ENCODE measurements at regions not wholly inside any gene's neighbourhood (a gene's known extent, or its start where the extent isn't known, plus 50 kb on each side); places are given as distances from the start of the nearest gene placed in this dataset.

DNA sequence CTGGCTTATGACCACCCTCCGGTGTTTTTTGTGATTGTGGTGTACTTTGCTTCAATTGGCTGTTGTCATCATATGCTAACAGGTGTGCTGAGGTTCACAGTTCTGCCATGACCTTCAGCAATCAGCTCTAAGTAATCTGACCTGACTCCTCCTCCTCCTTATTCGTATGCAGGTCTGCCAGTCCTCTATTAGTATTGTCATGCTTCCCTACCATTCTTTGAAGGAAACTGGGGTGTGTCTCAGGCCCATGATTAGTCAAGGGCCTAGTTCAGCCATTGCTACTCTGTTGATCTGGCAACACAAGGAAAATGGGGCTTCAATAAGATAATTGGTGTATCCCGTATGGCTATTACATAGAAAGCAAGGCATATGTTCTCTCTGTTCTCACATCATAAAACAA is 332.3 kb upstream of the DPYD start:
- no peaks in the 10 kb centered on the region; the same call in 2 of the 3 replicates for H3K9me3 ChIP-seq
- DNase-seq (ENCODE audit: low read depth in 1 of 2, low spot score in 1 of 2), result no peak
- ChIA-PET CTCF (interaction anchor here (0.6 kb wide), 1 partner anchor 13 kb away, joined by 3 read pairs; no protein-coding TSS in a partner anchor), POLR2A (no interaction called here)
- WGBS (ENCODE audit: missing lambda C conversion rate), result 88% methylated on average over 3 of the region's 3 CpGs
- no peaks in the 10 kb centered on the region for H3K4me1 ChIP-seq
- no peak overlapping the region for H3K4me3 ChIP-seq
- FAIRE-seq, result no peak
- no peak overlapping the region for H3K27ac ChIP-seq
- H3K4me2 ChIP-seq, result no peak overlapping the region
- no peak for ATAC-seq
- TF ChIP-seq RCOR1 (IDR thresholded peaks at IDR 0.05; ENCODE audit: low read depth, low read length) (no peak), RNF2 (IDR thresholded peaks at IDR 0.05; ENCODE audit: borderline replicate concordance, low read depth) (no peak), POLR2AphosphoS2 (conservative IDR thresholded peaks at IDR 0.05; ENCODE audit: low read length) (no peak)

GRCh38 chr1:98251497-98251896 is 330.7 kb upstream of the DPYD start:
- TF ChIP-seq, protein P1, sequence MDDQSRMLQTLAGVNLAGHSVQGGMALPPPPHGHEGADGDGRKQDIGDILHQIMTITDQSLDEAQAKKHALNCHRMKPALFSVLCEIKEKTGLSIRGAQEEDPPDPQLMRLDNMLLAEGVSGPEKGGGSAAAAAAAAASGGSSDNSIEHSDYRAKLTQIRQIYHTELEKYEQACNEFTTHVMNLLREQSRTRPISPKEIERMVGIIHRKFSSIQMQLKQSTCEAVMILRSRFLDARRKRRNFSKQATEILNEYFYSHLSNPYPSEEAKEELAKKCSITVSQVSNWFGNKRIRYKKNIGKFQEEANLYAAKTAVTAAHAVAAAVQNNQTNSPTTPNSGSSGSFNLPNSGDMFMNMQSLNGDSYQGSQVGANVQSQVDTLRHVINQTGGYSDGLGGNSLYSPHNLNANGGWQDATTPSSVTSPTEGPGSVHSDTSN (IDR thresholded peaks at IDR 0.05), result no peak
- TF ChIP-seq MYC (IDR thresholded peaks at IDR 0.05; ENCODE audit: borderline replicate concordance, low read length) (no peak), FOSB (CRISPR knock-in tag; IDR thresholded peaks at IDR 0.05) (no peak), HOXB5 (CRISPR knock-in tag; IDR thresholded peaks at IDR 0.05) (no peak), EHF (CRISPR knock-in tag; IDR thresholded peaks at IDR 0.05) (no peak)
- Histone ChIP-seq H3K9me3 (no peaks in the 10 kb centered on the region), H3K4me3 (no peak overlapping the region), H3K4me2 (no peak overlapping the region), H3K4me1 (no peaks in the 10 kb centered on the region), H3K27ac (no peak overlapping the region)
- DNase-seq (ENCODE audit: low read depth in 1 of 2, low spot score in 1 of 2) (no peak), FAIRE-seq (no peak), ATAC-seq (no peak)
- ChIA-PET POLR2A (no interaction called here), CTCF (no interaction called here)
- WGBS (ENCODE audit: missing lambda C conversion rate), result 91% methylated on average over 2 of the region's 2 CpGs

GRCh38 chr1:98232678-98233077 is 311.8 kb upstream of the DPYD start:
- Histone ChIP-seq H3K9me3 (peaks cover 19% of the 10 kb centered on the region; the same call in 1 of the 3 replicates), H3K4me1 (no peaks in the 10 kb centered on the region), H3K4me3 (no peak overlapping the region), H3K4me2 (no peak overlapping the region), H3K27ac (no peak overlapping the region)
- no peak for FAIRE-seq
- no peak for ATAC-seq
- POLR2A ChIA-PET, result no interaction called here
- DNase-seq (ENCODE audit: low read depth in 1 of 2, low spot score in 1 of 2), result no peak
- TF ChIP-seq ZC3H11A (IDR thresholded peaks at IDR 0.05), result no peak
- no peak for TF ChIP-seq RCOR1 (IDR thresholded peaks at IDR 0.05; ENCODE audit: low read depth, low read length)
- TF ChIP-seq CBX2 (IDR thresholded peaks at IDR 0.05; ENCODE audit: borderline replicate concordance, low read depth), result no peak
- no peak for TF ChIP-seq FOSL2 (IDR thresholded peaks at IDR 0.05)
- no peak for TF ChIP-seq FOSL2 (CRISPR knock-in tag; IDR thresholded peaks at IDR 0.05)
- TF ChIP-seq ZNF302 (CRISPR knock-in tag; IDR thresholded peaks at IDR 0.05), result no peak
- TF ChIP-seq MAZ (IDR thresholded peaks at IDR 0.05; ENCODE audit: borderline replicate concordance, low read depth, low read length), result no peak
- no peak for TF ChIP-seq PHF8 (IDR thresholded peaks at IDR 0.05; ENCODE audit: borderline replicate concordance, low read depth)
- no peak for TF ChIP-seq NR3C1 (IDR thresholded peaks at IDR 0.05)
- TF ChIP-seq CHD4 (IDR thresholded peaks at IDR 0.05; ENCODE audit: borderline replicate concordance), result no peak
- TF ChIP-seq, protein P2, sequence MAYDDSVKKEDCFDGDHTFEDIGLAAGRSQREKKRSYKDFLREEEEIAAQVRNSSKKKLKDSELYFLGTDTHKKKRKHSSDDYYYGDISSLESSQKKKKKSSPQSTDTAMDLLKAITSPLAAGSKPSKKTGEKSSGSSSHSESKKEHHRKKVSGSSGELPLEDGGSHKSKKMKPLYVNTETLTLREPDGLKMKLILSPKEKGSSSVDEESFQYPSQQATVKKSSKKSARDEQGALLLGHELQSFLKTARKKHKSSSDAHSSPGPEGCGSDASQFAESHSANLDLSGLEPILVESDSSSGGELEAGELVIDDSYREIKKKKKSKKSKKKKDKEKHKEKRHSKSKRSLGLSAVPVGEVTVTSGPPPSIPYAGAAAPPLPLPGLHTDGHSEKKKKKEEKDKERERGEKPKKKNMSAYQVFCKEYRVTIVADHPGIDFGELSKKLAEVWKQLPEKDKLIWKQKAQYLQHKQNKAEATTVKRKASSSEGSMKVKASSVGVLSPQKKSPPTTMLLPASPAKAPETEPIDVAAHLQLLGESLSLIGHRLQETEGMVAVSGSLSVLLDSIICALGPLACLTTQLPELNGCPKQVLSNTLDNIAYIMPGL (CRISPR knock-in tag; IDR thresholded peaks at IDR 0.05; ENCODE audit: borderline replicate concordance), result no peak
- no peak for TF ChIP-seq ELK1 (IDR thresholded peaks at IDR 0.05; ENCODE audit: low read depth, low read length)
- WGBS (ENCODE audit: missing lambda C conversion rate), result 50% methylated on average over 1 of the region's 3 CpGs
- CTCF ChIA-PET, result no interaction called here
